Endothelial cell of umbilical vein (primary cell): ENCODE measurements at regions not wholly inside any gene's neighbourhood (a gene's known extent, or its start where the extent isn't known, plus 50 kb on each side); places are given as distances from the start of the nearest gene placed in this dataset.
"Not testable (repeated sequence)": the region's sequence is repeated elsewhere in the genome, so short reads cannot be mapped to it uniquely, and the experiment has no call there.

Experiments used
- BruUV-seq: library from RNA; stranded (reverse); fragments of 400-500 nt; replicated peaks from 2 replicates; lab custom pipeline; 2021; lab: Mats Ljungman, UMichigan
- CTCF ChIA-PET: fragments of 300-600, 350-600 bp; sonication (Branson Sonifier 250); formaldehyde crosslinking; loops from one replicate; lab custom pipeline; 2021; ENCODE audit warnings: antibody characterized with exemption, inconsistent platforms; lab: Charles Lee
- POLR2A ChIA-PET: fragments of 300-600, 350-600 bp; sonication (Branson Sonifier 250); formaldehyde crosslinking; loops from one replicate; lab custom pipeline; 2021; ENCODE audit warnings: antibody characterized with exemption, inconsistent platforms; lab: Charles Lee
- DNase-seq: peaks from one replicate; pipeline ENCODE4 v3.0.0-alpha.2; 2011; ENCODE audit warnings: low read depth, low spot score
- FAIRE-seq: peaks from 2 replicates; lab custom pipeline; 2011; peaks lifted over from hg19 to GRCh38; lab: Jason Lieb, UNC
- H2AFZ ChIP-seq: 2 replicates; pipeline ENCODE4 v1.6.0; 2012; ENCODE audit warnings: low read depth, low read length, control low read depth, inconsistent platforms
- H3K27ac ChIP-seq: 2 replicates; pipeline ENCODE4 v1.5.1; 2011; ENCODE audit warnings: low read depth, mild to moderate bottlenecking, control low read depth, low read length, moderate library complexity; ENCODE audit not compliant: insufficient read depth
- H3K27me3 ChIP-seq, 2 experiments: 2 replicates each; pipeline versions ENCODE4 v1.6.0 to v1.6.1; 2011; ENCODE audit warnings: low read length in 2 of 2, mixed read lengths in 1 of 2; ENCODE audit not compliant: control insufficient read depth in 2 of 2, insufficient read depth in 2 of 2
- H3K36me3 ChIP-seq, 2 experiments: 2 replicates in 1 of 2; 3 replicates in 1 of 2; pipeline ENCODE4 v1.5.1; 2011; ENCODE audit warnings: low read length in 2 of 2, mild to moderate bottlenecking in 1 of 2, moderate library complexity in 1 of 2; ENCODE audit not compliant: control insufficient read depth in 2 of 2, insufficient read depth in 2 of 2; ENCODE audit errors: extremely low read depth in 1 of 2
- H3K4me1 ChIP-seq: 3 replicates; pipeline ENCODE4 v1.5.1; 2011; ENCODE audit warnings: mild to moderate bottlenecking, low read length; ENCODE audit not compliant: control insufficient read depth, insufficient read depth; ENCODE audit errors: extremely low read depth
- H3K4me2 ChIP-seq: 2 replicates; pipeline ENCODE4 v1.6.1; 2011; ENCODE audit warnings: low read length, control low read depth, mixed read lengths; ENCODE audit not compliant: insufficient read depth
- H3K4me3 ChIP-seq, 3 experiments: fragments of 200-600 bp in 1 of 3; sonication (generic), shearing (Covaris generic) in 1 of 3; replicated peaks in 1 of 3; 2 replicates each; pipeline ENCODE4 v1.5.1; 2011 to 2016; ENCODE audit warnings: control low read depth in 3 of 3, low read length in 3 of 3, mild to moderate bottlenecking in 2 of 3, inconsistent platforms in 1 of 3, low read depth in 1 of 3, moderate library complexity in 1 of 3; ENCODE audit not compliant: insufficient read depth in 1 of 3
- H3K79me2 ChIP-seq: 2 replicates; pipeline ENCODE4 v1.6.0; 2012; ENCODE audit warnings: low read length, inconsistent platforms; ENCODE audit not compliant: control insufficient read depth, insufficient read depth
- H3K9ac ChIP-seq: replicated peaks from 2 replicates; pipeline ENCODE3; 2011; ENCODE audit warnings: low read length, control low read depth; ENCODE audit not compliant: insufficient read depth; ENCODE audit errors: extremely low read depth
- H3K9me1 ChIP-seq: replicated peaks from 3 replicates; pipeline ENCODE4 v1.6.0; 2011; ENCODE audit warnings: mild to moderate bottlenecking, low read length; ENCODE audit not compliant: control insufficient read depth, insufficient read depth; ENCODE audit errors: extremely low read depth
- H3K9me3 ChIP-seq: replicated peaks from 2 replicates; pipeline ENCODE4 v1.5.1; 2012; ENCODE audit warnings: low read length, inconsistent platforms; ENCODE audit not compliant: control insufficient read depth, insufficient read depth
- H4K20me1 ChIP-seq: replicated peaks from 2 replicates; pipeline ENCODE3; 2011; ENCODE audit warnings: mild to moderate bottlenecking, low read length; ENCODE audit not compliant: control insufficient read depth, insufficient read depth; ENCODE audit errors: extremely low read depth
- JUN ChIP-seq: IDR thresholded peaks from 2 replicates; pipeline ENCODE4 v1.6.1; 2011; ENCODE audit warnings: borderline replicate concordance, low read depth; ENCODE audit not compliant: insufficient read length, insufficient read depth
- POLR2AphosphoS5 ChIP-seq: IDR thresholded peaks from 2 replicates; pipeline ENCODE4 v1.6.1; 2012; ENCODE audit warnings: low read depth, mild to moderate bottlenecking, control low read depth, low read length, moderate library complexity; ENCODE audit not compliant: insufficient read depth
- dilution Hi-C: fragments of 300-500 bp; cut with MboI; formaldehyde crosslinking; loops from one replicate; pipeline ENCODE4 v1.15.0; 2019; ENCODE audit warnings: low sequenced_read_pairs; ENCODE audit not compliant: extremely low pct_ligation_motif_present
- intact Hi-C: fragments of 100-400 bp; cut with micrococcal nuclease; formaldehyde crosslinking; loops from one replicate; pipeline ENCODE4 v1.10.0; 2022
- TF ChIP-seq, protein P1 (sequence below), 2 donors: IDR thresholded peaks; 1 replicate in 1 of 2; 2 replicates in 1 of 2; pipeline ENCODE4 v1.5.1; 2011; ENCODE audit warnings: low read length in 2 of 2, mild to moderate bottlenecking in 2 of 2, moderate library complexity in 2 of 2, control low read depth in 1 of 2, inconsistent platforms in 1 of 2, low read depth in 1 of 2; ENCODE audit not compliant: insufficient read depth in 1 of 2; ENCODE audit errors: extremely low read depth in 1 of 2

DNA sequence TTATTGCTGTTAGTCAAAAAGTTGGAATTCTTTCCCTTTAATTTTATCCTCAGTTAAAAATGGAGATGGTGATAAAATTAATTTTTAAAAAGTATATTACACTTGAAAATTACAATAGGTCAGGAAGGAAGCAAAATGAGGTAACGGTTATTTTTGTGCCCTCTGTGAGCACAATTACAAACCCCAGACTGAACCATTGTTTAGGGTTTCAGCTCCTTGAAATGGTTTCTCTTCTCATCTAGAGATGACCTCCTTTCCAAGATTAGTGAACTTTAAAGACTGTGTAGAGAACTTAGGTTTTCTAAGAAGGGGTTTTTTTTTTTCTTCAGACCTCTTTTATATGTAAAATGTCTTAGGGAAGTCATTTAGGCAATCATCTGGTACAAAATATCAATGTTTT, 126.2 kb upstream of the CHD1 start:
- H3K9ac ChIP-seq: peak overlapping the region; percentile 37
- H3K9me1 ChIP-seq: no peaks in the 10 kb centered on the region
- CTCF ChIA-PET: interaction anchor here (0.9 to 1.4 kb wide), 3 partner anchors 9 to 148 kb away, joined by 3 read pairs; no protein-coding TSS in a partner anchor
- no peaks in the 10 kb centered on the region for H3K9me3 ChIP-seq
- peak; percentile 77 for TF ChIP-seq JUN
- TF ChIP-seq, protein P1, sequence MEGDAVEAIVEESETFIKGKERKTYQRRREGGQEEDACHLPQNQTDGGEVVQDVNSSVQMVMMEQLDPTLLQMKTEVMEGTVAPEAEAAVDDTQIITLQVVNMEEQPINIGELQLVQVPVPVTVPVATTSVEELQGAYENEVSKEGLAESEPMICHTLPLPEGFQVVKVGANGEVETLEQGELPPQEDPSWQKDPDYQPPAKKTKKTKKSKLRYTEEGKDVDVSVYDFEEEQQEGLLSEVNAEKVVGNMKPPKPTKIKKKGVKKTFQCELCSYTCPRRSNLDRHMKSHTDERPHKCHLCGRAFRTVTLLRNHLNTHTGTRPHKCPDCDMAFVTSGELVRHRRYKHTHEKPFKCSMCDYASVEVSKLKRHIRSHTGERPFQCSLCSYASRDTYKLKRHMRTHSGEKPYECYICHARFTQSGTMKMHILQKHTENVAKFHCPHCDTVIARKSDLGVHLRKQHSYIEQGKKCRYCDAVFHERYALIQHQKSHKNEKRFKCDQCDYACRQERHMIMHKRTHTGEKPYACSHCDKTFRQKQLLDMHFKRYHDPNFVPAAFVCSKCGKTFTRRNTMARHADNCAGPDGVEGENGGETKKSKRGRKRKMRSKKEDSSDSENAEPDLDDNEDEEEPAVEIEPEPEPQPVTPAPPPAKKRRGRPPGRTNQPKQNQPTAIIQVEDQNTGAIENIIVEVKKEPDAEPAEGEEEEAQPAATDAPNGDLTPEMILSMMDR (IDR thresholded peaks at IDR 0.05; ENCODE audit: extremely low read depth in 1 of 2, insufficient read depth in 1 of 2, low read depth in 1 of 2, low read length in 2 of 2): no peak
- FAIRE-seq (peak; percentile 76), DNase-seq (peak; percentile 73)
- POLR2A ChIA-PET: interaction anchor here (0.7 kb wide), 1 partner anchor 35 kb away, joined by 3 read pairs; no protein-coding TSS in a partner anchor
- no peak overlapping the region for H3K4me3 ChIP-seq
- no peak overlapping the region for H2AFZ ChIP-seq
- H3K4me2 ChIP-seq: peak overlapping the region; percentile 47
- no TSS peak for BruUV-seq
- no peaks in the 10 kb centered on the region for H4K20me1 ChIP-seq
- H3K4me1 ChIP-seq: peaks cover 8% of the 10 kb centered on the region
- intact Hi-C loops (no loop called here), dilution Hi-C loops (no loop called here)
- no peaks in the 10 kb centered on the region for H3K36me3 ChIP-seq
- H3K79me2 ChIP-seq: no peaks in the 10 kb centered on the region
- peak overlapping the region; percentile 45 for H3K27ac ChIP-seq
- H3K27me3 ChIP-seq: no peaks in the 10 kb centered on the region

DNA sequence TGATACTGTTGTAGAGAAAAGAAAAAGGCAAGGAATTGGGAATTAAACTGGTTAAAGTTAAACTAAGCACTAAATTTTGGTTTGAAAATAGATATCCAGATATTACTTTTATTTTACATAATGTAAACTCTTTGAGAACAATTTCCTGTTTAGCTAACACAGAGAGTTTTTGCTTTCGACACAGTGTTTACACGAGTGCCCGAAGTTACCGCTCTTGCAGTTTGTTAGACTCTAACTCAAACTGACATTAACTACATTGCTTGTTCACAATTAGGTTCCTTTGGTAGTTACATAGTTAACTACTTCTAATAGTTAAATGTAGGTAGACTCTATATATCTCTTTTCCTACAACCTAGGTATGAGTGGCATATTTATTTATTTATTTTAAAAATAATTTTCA, 117.1 kb upstream of the CHD1 start:
- intact Hi-C loops (no loop called here), dilution Hi-C loops (no loop called here)
- Histone ChIP-seq H3K27me3 (no peaks in the 10 kb centered on the region), H3K27ac (no peak overlapping the region), H3K4me3 (no peak overlapping the region), H3K4me1 (no peaks in the 10 kb centered on the region), H4K20me1 (no peaks in the 10 kb centered on the region), H3K9me3 (no peaks in the 10 kb centered on the region), H3K79me2 (no peaks in the 10 kb centered on the region), H3K36me3 (no peaks in the 10 kb centered on the region), H3K9me1 (no peaks in the 10 kb centered on the region), H3K4me2 (no peak overlapping the region), H3K9ac (no peak overlapping the region), H2AFZ (no peak overlapping the region)
- ChIA-PET POLR2A (no interaction called here), CTCF (interaction anchor here (0.8 to 1.2 kb wide), 3 partner anchors 9 to 17 kb away, joined by 3 to 4 read pairs (median 3); no protein-coding TSS in a partner anchor)
- no TSS peak for BruUV-seq
- DNase-seq (no peak), FAIRE-seq (no peak)
- no peak for TF ChIP-seq POLR2AphosphoS5

DNA sequence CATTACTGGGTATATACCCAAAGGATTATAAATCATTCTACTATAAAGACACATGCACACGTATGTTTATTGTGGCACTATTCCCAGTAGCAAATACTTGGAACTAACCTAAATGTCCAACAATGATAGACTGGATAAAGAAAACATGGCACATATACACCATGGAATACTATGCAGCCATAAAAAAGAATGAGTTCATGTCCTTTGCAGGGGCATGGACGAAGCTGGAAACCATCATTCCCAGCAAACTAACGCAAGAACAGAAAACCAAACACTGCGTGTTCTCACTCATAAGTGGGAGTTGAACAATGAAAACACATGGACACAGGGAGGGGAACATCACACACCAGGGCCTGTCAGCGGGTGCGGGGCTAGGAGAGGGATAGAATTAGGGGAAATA, 114.5 kb upstream of the CHD1 start:
- CTCF ChIA-PET, H3K79me2 ChIP-seq, BruUV-seq, H3K4me3 ChIP-seq, DNase-seq, dilution Hi-C loops, H3K27me3 ChIP-seq, intact Hi-C loops, H3K9ac ChIP-seq, H3K27ac ChIP-seq, H3K9me3 ChIP-seq, POLR2A ChIA-PET, H3K36me3 ChIP-seq, H3K4me1 ChIP-seq, H3K9me1 ChIP-seq, H4K20me1 ChIP-seq, FAIRE-seq, H3K4me2 ChIP-seq, H2AFZ ChIP-seq: not testable (repeated sequence)
